GM18858 (cell line): ENCODE measurements at regions not wholly inside any gene's neighbourhood (a gene's known extent, or its start where the extent isn't known, plus 50 kb on each side); places are given as distances from the start of the nearest gene placed in this dataset.

Source experiments
- ATAC-seq: cut with Tn5 transposase; IDR thresholded peaks from one replicate; pipeline ENCODE4 v1.9.1; 2021; ENCODE audit not compliant: unreplicated experiment

DNA sequence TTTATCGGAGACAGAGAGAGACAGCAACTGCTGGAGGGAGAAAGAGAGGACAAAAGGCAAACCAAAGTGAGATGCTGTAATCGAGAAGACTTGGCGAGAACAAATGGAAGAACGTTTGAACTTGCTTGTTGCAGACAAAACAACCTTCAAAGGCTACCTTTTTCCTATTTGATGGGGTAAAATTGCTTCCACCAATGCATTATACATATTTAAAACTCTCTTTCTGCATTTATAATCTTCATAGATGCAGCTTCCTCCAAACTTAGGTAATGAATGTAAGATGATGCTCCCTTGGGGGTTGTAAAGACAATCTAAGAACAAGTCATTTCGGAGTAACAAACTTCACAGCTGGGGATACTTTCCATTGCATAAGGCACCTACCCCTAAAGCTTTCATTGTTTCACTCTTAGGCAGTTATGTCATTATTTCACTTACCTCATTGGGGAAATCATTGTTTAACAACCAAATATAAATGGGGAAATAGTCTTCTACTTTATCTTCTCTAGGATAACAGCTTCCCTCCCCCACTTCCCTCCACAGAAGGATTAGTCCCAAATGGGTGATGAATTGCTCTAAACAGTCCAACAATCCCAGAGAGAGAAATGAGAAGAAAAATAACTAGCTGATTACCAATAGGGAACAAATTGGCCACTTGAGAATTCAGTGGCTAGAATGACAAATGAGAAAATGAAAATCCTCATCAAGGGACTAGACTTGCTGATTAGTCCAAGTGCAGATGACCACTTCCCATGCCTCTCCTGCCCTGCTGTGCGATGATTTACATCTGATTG lies 269.8 kb upstream of the ADAMTS9 start:
- ATAC-seq: no peak

DNA sequence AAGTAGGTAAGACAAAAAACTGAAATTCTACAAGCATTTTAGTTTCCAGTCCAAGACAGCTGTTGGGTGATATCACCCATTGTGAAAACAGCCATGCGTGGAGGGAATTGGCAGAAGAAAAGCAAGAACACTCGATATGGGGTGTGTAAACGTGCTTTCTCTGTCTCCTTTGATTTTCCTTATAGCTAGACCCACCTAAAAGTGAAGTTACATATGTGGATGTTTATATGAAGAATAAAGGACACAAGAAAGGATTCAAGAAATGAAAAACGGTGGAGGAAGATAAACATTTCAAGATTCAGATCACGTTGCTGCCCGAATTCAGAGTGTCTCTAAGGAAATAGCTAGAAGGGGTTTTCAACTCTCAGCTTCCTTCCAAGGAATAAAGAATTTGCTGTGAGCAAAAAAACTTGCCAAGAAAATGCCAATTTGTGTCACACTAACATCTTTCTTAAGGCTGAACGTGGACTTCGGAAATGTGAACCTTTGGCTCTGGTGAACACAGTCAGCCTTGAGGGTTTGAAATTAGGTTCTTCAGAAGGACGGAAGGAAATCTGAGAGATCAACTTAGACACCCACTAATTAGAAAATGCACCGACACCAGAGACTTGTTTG lies 269.0 kb upstream of the ADAMTS9 start:
- no peak for ATAC-seq

GRCh38 chr3:64954995-64955636 lies 267.3 kb upstream of the ADAMTS9 start:
- no peak for ATAC-seq

- ATAC-seq: no peak
Measured at GRCh38 chr3:64945171-64945729, 257.4 kb upstream of the ADAMTS9 start.

GRCh38 chr3:64943866-64944265 lies 256.1 kb upstream of the ADAMTS9 start:
- ATAC-seq: no peak

DNA sequence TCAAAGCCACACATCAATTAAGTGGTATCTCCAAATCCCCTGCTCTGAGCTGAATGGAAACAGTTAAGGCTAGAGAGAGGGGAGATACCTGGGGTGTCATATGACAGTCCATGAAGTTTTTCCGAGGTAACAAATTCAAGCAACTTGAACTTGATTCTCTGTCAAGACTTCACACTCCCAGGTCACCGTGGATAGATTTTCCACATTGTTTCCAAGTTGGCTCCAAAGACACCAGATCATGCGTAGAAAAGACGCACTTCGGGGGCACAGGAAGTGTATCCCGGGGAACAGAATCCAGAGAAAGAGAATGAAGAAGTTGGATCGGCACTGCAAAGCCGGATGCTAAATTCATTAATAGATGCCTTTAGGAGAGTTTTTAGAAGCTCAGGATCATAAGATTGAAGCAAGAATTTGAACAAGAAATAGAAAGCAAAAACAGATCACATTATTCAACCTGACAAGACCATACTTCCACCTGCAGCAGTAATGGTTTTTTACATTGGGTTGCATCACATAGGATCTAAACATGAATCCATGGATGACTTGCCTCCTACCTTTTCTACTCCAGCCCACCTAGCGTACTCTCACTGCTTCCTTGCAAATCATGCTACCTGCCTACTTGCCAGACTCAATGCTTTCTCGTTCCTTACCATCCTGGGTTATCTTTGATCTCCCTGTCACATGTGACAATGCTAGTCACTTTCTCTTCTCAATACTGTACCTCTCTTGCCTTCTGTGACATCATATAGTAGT lies 253.0 kb upstream of the ADAMTS9 start:
- ATAC-seq: no peak

- ATAC-seq: no peak
Measured at GRCh38 chr3:64939747-64940450, 252.1 kb upstream of the ADAMTS9 start.

DNA sequence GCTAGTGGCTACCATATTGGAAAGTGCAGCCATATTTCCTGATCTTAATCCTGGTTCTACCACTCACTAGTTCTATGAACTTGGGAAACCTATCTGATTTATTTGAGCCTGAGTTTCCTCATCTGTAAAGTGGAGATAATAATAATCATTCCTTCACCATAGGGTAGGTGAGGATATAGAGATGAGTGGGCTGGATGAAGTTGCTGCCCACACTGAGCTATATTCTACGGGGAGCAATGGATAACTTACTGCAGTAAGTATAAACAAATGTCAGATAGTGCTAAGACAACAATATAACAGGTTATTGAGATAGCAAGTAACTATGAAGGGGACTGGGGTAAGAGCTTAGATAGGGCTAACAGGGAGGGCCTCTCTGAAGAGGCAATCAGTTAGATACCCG lies 251.5 kb upstream of the ADAMTS9 start:
- ATAC-seq: no peak

DNA sequence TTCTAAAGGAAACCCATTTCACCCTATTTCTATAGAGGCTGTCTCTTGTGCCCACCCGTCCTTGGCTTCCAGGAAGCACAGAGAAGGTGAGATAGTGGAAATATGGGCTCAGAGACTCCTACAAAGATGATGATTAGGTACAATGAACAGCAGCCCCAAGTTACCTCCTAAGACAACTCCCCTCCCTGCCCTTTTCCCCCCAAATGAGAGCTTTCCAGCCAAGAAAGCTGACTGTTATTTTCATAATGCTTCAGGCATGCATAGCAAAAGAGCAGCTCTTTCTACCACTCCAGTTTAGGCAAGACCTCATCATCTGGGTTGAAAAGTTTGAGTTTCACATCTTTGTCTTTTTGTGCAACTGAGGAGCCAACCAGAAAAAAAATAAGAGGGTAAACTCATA lies 248.8 kb upstream of the ADAMTS9 start:
- no peak for ATAC-seq

DNA sequence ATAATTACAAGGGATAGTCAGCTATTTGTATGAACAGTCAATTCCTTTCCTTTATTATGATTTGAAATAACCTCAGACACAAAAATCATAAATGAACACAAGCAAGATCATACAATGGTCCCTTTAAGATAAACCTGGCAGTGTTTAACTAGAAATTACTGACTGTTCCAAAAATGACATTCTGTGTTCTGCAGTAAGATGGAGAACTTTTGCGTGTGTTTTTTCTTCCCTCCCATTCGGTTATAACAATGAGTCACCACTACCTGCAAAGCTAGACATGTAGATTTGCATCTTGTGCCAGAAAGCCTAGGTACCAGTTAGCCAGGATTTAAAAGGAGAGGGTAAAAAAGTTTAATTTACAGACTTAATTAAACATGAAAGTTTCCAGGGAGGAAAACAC lies 248.2 kb upstream of the ADAMTS9 start:
- no peak for ATAC-seq

DNA sequence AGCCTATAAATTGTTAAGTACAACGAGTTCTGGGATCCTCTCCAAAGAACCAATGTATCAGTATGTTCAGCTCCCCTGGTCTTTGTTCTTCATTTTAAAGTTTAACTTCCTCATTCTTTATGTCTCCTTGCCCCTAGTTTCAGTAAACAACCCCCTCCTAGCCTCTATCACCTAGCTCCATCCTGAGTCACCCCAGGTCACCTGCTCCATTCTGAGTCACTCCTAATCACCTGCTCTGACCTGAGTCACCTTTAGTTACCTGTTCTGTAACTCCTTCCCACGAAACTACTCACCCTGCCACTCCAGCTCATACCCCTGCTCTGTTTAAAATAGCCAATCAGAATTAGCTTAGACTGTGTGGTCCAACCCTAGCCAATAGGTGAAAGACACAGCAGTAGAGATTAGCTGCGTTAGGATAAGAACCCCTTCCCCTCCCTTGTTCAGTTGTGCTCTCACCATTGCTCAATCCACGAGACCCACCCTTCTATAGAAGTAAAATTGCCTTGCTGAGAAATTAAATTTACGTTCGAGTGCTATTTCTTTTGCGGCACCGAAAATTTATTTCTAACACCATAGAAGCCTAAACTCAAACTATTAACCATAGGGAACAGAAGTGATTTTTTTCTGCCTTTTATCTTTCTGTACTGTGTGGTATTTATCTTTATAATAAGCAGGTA lies 245.0 kb upstream of the ADAMTS9 start:
- ATAC-seq: no peak

DNA sequence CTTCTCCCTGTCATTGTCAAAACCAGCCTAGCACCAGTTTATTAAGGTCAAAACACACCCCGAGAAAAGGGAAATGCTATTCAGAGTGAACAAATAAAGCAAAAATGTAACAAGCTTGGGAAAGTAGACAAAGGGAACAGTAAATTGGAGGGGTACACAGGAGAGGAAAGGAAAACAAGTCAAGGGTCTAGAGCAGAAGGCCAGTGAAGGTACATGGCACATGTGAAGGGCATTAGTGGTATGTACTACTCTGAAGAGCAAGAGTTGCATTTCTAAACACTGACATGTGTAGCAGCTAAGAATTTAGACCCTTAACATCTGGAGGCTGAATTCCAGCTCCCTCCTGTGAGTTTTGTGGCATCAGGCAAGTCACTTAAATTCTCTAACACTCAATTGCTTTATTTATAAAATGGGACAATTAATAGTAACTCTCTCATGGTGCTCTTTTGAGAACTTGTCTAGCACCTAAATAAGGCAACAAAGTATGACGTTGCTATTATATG lies 244.3 kb upstream of the ADAMTS9 start:
- no peak for ATAC-seq

DNA sequence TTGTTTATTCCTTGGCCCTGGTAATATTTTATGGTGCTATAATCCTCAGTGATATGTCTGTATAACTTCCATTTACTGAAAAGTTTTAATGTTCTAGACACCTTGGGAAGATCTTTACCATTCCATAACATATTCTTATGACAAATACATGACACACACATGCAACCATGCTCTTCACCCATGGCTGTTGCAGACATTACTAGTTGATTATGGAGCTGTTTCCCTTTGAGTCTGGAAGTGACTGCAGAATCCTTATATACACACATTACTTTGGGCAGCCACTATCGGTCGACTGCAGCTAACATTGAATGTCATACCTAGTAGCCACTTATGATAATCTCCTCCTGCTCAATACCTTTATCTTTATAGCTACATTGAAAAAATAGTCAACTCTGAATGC lies 243.1 kb upstream of the ADAMTS9 start:
- ATAC-seq: no peak

DNA sequence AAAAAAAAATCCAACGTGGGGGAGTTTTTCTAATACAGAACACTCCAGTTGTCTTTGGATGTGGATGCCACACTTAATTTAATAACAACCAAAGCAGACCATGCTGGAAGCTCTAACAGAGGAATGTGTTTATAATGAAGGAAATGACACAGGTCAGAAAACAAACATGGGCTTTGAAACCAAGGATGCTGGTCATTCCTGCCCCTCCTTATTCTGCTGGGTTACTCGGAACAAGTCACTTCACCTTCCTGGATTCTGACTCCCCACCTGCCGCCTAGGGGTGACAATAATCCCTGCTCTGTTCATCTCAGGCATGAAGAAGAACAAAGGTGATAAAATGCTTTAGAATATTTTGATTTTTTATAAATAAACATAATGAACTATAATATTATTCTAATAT lies 240.9 kb upstream of the ADAMTS9 start:
- ATAC-seq: no peak

- ATAC-seq: no peak
Measured at GRCh38 chr3:64927689-64928088, 239.9 kb upstream of the ADAMTS9 start.

GRCh38 chr3:64925575-64925974 lies 237.8 kb upstream of the ADAMTS9 start:
- no peak for ATAC-seq

DNA sequence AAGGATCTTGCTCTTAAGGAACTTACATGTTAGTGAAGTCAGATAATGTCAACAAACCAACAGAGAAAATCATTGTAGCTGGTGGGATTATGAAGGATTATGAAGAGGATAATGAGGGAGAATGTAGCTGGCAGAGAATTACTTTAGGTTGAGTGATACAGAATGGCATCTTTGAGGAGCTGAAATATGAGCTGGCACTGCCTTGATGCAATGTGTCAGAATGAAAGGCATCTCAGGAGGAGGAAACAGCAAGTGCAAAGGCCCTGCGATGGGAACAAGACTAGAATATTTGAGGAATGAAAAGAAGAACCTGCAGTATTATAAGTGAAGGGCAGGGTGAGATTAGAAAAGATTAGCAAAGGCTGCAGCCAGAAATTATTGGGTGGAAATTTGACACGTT lies 237.2 kb upstream of the ADAMTS9 start:
- ATAC-seq: no peak

DNA sequence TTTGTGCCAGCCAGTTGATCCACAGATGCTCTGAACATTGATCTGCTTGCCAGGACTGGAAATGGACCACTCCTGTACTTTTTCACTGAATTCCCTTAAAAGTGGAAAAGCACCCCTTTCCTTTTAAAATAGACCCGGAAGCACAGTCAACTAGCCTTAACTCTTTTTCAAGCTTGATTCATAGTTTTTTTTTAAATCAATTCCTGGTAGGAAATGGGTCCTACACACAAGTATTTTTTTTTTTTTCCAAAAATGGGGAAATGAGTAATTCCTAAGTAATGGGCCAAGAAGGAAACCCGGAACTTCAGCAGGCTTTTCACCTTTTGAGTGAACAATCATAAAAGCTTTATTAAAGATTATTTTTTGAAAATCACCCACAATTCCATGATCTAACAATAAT lies 234.4 kb upstream of the ADAMTS9 start:
- ATAC-seq: no peak

GRCh38 chr3:64921281-64922065 lies 233.7 kb upstream of the ADAMTS9 start:
- no peak for ATAC-seq
